HFF-Myc (cell line): ENCODE measurements at regions not wholly inside any gene's neighbourhood (a gene's known extent, or its start where the extent isn't known, plus 50 kb on each side); places are given as distances from the start of the nearest gene placed in this dataset.

Source experiments
- DNase-seq: peaks from one replicate; pipeline ENCODE4 v3.0.0-alpha.2; 2011; ENCODE audit warnings: low read depth; ENCODE audit errors: extremely low read depth
- H3K4me3 ChIP-seq: replicated peaks from 2 replicates; pipeline ENCODE4 v1.5.1; 2011; ENCODE audit warnings: low read depth, mild to moderate bottlenecking, control low read depth, low read length
- TF ChIP-seq, protein P1 (sequence below): IDR thresholded peaks from 2 replicates; pipeline ENCODE4 v1.5.1; 2012; ENCODE audit warnings: mild to moderate bottlenecking, low read depth, low read length, control low read depth; ENCODE audit errors: missing control alignments

DNA sequence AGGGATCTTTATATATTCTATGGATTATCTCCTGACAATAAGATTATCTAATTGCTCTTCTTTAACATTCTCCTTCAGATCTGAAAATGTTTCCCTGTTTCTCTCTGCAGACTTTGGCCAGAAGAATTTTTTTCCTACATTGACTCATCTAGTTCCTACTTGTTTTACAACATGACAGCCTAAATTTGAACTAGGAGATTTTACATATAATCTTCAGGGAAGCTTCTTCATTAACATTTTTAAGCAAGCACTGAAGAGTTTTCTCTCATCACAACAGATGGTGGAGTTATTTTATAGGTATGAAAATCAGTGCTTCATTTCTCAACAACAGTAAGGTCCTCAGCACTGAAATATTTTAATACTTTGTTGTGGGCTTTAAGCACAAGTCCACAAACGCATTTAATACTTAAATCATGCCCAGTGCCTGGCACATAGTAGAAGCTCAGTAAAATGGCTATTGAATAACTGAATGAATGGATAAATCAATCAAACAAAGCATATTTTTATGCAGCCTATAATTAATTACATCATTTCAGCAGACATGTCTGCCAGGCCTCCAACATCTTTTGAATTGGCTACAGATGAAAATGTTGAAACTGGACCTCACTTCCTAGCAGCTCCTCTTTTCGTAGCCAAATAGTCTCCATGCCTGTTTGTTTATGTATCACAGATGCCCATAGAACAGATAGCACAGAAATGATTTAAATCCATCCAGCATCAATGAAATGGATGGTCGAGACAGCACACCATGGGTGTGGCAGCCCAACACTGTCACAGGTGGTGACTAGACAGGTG, 117.3 kb upstream of the POU2AF2 start:
- no peak for DNase-seq
- no peak overlapping the region for H3K4me3 ChIP-seq
- TF ChIP-seq, protein P1, sequence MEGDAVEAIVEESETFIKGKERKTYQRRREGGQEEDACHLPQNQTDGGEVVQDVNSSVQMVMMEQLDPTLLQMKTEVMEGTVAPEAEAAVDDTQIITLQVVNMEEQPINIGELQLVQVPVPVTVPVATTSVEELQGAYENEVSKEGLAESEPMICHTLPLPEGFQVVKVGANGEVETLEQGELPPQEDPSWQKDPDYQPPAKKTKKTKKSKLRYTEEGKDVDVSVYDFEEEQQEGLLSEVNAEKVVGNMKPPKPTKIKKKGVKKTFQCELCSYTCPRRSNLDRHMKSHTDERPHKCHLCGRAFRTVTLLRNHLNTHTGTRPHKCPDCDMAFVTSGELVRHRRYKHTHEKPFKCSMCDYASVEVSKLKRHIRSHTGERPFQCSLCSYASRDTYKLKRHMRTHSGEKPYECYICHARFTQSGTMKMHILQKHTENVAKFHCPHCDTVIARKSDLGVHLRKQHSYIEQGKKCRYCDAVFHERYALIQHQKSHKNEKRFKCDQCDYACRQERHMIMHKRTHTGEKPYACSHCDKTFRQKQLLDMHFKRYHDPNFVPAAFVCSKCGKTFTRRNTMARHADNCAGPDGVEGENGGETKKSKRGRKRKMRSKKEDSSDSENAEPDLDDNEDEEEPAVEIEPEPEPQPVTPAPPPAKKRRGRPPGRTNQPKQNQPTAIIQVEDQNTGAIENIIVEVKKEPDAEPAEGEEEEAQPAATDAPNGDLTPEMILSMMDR = no peak

DNA sequence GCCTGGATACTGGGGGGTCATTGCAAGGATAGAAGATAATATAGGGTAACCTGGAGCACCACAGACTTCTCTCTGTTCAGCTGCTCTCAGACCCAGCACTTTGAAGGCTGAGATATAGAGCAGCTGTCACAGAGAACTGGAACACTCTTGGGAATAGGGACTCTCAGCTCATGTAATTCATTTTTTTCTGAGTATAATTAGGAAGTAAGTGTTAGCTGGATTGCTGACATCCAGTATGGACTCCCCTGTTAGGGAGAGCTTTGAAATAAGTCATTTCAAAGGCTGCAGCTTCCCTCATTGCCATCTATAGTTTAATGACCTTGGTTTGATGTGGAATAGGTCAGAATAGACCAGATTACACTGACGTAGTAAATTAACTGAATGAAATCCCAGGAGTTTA, 120.8 kb upstream of the POU2AF2 start:
- TF ChIP-seq, protein P1 = no peak
- no peak overlapping the region for H3K4me3 ChIP-seq
- DNase-seq = no peak

DNA sequence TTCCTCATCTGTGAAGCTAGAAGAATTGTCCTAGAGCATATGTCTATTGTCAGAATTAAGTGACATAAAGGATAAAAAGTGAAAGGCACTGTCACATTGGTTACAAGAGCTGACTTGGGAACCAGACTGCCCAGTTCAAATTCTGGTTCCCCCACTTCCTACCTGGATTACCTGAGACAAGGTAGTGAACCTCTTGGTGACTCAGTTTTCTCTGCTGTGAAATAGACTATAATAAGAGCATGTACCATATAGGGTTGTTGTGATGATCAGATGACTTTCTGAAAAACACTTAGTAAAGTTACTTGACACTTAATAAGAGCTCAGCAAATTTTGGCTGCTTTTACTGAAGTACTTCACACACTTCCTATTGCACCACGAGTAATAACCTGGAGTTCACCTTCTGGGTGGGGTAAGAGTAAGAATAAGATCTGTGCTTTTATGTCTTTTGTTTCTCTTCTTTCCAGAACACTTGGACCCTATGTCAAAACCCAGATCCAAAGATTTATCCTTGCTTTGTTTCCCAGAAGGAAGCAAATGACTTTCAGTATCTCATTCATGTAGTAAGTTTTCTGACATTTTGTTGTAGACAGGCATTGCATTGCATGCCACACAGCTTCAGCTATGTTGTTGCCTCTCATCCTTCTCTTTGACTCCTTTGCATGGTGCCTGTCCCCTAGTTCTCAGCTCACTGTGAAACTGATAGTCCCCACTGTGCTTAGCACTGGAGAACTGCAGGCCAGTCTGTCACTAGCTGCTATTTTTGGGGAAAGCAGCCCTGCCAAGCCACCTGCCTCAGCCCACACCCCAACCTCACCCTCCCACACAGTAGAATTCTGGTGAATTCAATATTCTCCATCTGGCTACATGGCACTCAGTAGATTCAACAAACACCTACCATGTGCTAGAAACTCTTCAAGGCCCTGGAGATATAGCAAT, 121.8 kb upstream of the POU2AF2 start:
- no peak for DNase-seq
- no peak overlapping the region for H3K4me3 ChIP-seq
- TF ChIP-seq, protein P1 = no peak

DNA sequence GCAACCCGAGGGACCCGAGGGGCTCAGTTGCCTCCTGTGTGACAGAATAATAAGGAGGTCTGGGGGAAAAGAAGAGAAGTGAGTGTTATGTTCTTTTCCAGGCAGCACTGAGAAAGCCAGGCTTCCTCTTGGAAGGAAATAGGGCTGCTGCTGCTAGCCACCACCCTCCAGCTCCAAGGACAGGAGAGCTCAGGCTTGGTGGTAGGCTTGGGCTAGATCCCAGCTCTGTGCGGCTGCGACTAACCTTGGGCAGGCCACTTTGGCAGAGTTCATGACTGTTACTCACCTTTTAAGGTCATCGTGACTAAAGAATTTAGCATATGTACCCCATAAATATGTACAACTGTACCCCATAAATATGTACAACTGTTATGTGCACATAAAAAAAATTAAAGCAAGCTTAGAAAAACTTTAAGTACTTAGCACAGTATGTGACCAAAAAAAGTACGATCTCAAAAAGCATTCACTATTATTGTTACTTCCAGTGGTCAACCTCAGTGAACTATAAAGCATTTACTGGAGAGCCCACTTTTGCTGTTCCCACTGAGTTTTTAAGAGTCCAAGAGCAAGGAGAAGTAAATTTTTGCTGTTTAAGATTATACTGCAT, 124.7 kb upstream of the POU2AF2 start:
- TF ChIP-seq, protein P1 = no peak
- no peak for DNase-seq
- H3K4me3 ChIP-seq = no peak overlapping the region

DNA sequence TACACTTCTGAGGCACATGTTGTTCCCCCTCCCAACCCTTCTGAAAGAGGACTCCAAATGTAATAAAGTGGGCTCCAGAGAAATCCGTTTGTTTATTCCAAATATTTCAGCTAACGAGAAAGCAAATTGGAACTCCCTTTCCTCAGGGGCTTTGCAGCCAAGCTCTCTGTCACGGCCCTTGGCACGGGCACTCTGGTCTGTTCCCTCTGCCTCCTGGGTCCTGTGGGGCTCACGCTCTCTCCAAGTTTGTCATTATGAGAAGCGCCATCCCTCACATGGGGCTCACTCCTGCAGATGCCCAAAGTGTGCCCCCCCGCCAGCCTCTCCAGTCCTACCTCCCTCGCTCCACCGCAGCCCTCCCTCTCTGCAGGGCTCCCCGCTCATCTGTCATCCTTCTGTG, 125.4 kb upstream of the POU2AF2 start:
- DNase-seq = no peak
- TF ChIP-seq, protein P1 = no peak
- H3K4me3 ChIP-seq = no peak overlapping the region

DNA sequence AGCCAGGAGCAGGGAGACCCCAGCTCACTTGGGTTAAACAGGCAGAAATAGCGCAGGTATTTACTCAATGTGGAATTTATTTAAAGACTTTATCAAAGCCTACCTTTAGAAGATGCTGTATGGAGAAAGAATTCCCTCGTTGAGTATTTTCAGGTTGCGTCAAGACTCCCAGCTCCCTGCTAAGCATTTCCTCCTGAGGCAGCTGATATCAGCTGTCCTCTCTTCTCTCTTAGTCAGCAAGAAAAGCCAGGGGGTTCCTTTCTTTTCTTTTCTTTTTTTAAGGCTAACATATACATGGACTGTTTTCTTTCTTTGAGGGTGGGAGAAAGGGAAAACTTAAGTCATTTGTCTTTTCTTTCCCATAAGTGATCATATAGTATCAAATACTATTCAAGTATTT, 125.8 kb upstream of the POU2AF2 start:
- TF ChIP-seq, protein P1 = no peak
- no peak for DNase-seq

More for the DNA sequence above, 125.8 kb upstream of the POU2AF2 start:
- no peak overlapping the region for H3K4me3 ChIP-seq
